ENCODE measurements at regions not wholly inside any gene's neighbourhood (a gene's known extent, or its start where the extent isn't known, plus 50 kb on each side); places are given as distances from the start of the nearest gene placed in this dataset.
"Not testable (repeated sequence)": the region's sequence is repeated elsewhere in the genome, so short reads cannot be mapped to it uniquely, and the experiment has no call there.

DNA sequence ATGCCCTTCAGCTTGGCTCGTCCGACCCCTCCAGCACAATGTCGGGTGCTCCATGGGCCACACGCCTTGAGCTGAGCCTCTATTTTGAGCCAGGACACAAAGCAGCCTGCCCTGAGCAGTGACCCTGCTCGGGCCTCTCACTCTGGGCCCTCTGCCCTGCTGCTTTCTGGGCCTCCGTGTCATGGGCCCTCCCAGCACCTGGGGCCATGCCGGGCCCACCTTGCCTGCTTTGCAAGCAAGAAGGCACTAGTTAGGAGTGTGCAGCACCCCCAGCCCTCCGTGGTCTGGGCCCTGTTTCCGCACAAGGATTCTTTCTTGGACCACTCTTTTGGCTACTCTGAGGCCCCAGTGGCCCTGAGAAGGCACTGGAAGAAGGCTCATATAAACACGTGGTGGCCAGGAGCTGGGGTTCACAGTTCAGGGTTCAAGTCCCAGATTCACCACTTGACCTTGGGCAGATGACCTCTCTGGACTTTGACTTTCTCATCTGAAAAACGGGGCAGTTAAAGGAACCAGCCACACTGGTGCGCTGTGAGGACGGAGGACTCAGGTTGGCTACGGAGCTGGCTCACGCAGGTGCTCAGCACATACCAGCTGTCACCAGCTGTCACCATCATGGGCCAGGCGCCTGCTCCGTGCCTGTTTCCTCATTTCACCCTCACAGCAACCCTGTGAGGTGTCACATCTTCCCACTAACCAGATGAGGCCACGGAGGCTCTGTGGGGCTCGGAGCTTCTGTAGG, 166.0 kb upstream of the GSE1 start:
- no peak for DNase-seq

DNA sequence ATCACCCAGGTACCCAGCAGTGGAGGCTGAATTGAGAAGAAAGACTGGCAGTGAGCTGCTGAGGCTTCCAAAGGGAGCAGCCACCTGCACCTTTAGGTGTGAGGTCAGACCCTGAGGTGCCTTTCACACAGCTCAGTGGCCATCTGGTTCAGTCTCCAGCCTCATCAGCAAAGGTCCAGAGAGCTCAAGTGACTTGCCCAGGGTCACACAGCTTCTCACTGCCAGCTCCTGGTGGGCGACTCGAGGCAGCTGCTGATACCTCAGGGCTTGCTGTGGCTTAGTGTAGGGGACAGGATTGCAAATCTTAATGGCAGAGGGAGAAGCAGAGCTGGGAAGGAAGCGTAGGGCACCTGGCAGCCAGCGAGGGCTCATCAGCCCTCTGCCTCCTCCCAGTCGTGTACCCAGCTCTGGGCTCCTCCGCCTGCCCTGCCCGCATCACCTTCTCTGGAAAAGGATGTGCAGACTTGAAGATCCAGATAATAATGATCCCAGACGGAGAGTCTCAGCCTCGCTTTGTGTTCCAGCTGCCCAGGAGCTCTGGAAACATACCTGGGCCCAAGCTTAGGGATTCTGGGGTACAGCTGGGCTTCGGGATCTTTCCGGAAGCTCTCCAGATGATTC, 165.3 kb upstream of the GSE1 start:
- DNase-seq: no peak

DNA sequence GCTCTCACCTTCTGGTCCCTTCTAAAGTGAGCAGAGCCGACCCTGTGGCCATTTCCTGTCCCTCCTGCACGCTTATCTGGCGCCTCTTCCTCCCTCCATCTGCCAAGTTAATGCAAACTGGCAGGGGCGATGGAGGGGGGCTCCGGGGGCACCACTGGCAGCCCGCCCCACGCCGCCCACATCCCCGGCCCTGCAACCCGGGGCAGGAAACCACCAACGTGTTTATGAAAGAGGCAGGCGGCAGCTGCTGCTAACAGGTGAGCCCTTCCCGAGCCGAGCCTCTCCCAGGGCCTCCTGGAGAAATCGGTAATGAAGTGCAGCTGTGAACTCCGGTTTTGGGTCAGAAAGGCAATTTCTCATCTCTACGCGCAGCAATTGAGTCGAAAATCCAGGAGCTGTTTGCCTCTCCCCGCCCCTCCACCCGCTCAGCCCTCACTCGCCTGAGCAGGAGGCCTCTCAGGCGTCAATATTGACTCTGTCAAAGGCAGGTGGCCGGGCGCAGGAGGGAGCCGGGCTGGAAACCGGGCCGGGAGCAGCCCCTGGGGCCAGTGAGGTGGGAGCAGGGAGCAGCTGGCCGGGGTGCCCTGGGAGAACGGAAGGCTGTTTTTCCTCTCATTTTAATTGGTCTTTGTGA, 164.4 kb upstream of the GSE1 start:
- DNase-seq: peak; percentile 58

DNA sequence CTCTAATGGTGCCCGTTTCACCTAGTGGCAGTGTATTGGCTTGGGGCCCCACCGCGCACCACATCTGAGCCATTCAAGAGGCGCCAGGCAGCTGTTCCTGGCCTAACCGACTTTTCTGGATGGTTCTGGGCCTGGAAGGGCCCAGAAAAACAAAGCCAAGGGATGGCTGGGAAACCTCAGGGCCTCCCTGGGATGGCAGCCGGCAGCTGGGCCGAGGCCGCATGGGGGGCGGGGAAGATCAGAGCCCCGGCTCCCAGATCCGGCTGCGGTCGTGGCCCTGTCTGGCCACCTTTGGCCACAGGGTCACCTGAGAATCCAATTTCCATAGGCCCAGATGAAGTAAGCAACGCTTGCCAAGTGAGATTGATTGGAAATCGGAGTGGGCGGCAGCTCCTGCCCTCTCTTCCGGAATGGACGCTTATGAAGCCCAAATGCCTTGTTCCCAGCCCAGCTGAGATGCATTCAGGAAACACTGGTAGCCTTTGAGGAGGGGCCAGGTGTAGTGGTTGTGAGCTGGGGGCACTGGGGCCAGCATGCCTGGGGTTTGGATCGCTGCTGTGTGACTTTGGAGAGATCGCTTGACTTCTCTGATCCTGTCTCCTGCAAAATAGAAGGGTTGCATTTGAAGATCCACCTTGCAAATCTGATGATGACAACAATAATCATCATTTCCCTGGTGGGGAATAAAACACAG, 163.8 kb upstream of the GSE1 start:
- no peak for DNase-seq

DNA sequence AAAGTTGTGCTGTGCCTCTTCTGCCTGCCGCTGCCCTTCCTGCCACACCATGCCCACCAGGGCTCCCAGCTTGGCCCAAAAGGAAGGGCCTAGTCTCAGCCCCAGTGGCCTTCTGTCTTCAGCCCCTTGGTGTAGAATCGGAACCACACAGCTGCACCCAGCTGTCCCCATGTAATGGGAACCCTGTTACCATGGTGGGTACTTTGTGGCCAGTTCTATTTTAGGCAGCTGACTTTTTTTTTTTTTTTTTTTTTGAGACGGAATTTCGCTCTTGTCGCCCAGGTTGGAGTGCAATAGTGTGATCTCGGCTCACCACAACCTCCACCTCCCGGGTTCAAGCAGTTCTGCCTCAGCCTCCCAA, 163.3 kb upstream of the GSE1 start:
- DNase-seq: no peak

DNA sequence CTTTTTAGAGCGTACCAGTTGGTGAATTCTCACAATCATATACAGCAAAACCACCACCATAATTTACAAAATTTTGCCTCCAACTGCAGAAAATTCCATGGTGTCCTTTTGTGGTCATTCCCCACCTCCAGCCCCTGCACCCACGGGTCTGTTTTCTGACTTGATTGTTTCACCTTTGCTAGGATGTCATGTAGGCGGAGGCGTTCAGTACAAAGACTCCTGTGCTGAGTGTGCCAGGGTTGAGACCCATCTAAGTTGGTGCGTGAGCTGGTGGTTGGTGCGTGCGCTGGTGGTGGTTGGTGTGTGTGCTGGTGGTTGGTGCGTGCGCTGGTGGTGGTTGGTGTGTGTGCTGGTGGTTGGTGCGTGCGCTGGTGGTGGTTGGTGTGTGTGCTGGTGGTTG, 162.0 kb upstream of the GSE1 start:
- DNase-seq: not testable (repeated sequence)

DNA sequence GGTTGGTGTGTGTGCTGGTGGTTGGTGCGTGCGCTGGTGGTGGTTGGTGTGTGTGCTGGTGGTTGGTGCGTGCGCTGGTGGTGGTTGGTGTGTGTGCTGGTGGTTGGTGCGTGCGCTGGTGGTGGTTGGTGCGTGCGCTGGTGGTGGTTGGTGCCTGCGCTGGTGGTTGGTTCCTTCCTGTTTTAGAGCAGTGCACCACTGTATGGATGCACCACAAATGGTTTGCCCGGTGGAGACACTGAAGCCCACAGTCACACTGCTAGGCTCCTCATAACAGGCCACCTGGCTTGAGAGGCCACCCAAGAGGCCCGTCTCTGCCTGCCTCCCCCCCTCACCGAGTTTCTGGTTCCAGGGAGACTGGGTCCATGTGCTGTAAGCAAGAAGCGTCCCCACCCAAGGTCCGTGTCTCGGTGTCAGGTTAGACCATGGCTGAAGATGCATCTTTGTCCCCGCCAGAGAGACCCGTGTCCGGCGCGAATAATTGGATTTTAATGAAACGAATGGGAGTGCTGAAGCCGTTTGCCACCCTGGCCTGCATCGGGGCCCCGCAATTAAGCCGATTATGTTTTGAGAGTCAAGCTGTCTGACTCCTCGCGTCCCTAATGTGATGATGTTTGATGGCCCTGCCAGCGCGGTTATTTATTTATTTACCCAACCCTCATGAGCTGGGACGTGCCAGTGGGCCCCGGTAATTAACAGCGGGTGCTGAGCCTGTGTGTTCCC, 161.3 kb upstream of the GSE1 start:
- DNase-seq: no peak

DNA sequence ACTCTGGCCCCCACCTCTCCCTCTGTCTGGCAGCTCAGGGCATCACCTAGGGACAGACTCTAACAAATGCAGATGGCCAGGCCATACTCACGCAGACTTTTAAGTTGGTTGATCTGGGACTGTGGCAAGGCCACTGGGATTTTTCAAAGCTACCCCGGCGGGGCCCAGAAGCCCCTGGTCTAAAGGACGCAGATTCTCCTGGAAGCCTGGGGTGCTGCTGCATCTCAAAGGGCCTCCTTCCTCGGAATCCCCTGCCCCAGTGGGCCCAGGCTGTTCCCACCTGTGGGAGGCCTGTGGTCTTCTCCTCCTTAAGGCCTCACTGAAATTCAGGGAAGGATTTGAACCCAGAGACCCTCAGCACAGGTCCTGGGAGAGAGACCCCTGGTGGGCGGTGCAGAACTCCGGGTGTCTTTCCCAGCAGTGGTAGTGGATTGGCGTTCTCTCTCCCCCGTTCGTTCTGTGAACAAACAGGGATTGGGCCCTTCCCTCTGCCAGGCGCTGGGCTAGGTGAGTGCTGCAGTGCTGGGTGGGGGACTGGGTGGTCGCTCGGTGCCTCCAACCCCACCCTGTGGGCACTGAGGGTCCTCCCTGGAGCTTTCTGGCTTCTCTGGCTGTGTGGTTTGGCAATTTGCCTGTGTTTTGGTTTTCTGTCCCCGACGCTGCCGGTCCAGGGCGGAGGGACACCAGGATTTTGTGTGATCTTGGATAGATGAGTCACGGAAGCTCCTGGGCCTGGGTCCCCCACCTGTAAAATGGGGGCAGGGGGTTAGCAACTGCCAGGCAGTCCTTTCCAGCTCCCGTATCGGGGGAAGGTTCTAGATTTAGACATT, 160.5 kb upstream of the GSE1 start:
- no peak for DNase-seq

DNA sequence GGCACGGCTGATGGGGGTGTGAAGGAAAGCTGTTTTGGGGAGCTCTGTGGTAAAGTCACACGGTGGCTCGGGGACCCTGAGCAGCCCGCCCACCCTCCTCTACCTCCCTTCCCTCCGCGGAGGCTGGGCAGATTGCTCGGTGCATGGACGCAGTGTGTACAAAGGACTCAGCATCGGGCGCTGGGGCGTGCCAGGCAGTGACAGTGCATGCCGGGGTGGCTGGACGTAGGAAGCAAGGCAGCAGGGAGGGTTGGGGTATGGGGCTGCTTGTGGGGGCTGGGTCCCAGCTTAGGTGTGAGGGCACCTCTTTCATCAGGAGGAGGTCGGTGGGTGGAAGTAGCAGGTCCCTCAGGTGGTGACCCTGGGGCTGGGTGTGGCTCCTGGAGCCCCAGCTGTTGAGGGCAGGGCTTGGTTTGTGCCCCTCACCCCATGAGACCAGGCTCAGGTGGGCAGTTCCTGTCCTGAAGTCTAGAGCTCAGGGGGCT, 159.9 kb upstream of the GSE1 start:
- no peak for DNase-seq

DNA sequence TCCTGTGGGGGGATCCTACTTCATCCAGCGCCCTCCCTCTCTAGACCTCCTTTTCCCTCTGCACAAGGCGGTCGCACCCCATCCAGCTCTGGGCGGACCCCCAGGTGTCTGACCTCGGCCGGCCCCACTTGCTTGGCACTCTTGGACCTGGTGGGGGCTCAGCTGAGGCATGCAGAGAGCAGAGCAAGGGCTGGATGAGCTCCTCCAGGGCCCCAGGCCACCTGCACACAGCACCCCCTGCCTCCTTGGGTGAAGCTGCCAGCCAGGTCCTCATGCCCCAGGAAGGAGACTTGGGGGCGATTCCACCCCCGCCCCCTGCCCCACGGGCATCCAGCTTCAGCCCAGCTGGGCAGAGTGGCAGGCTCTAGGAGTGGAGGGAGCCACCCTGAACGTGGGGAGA, 159.4 kb upstream of the GSE1 start:
- no peak for DNase-seq

DNA sequence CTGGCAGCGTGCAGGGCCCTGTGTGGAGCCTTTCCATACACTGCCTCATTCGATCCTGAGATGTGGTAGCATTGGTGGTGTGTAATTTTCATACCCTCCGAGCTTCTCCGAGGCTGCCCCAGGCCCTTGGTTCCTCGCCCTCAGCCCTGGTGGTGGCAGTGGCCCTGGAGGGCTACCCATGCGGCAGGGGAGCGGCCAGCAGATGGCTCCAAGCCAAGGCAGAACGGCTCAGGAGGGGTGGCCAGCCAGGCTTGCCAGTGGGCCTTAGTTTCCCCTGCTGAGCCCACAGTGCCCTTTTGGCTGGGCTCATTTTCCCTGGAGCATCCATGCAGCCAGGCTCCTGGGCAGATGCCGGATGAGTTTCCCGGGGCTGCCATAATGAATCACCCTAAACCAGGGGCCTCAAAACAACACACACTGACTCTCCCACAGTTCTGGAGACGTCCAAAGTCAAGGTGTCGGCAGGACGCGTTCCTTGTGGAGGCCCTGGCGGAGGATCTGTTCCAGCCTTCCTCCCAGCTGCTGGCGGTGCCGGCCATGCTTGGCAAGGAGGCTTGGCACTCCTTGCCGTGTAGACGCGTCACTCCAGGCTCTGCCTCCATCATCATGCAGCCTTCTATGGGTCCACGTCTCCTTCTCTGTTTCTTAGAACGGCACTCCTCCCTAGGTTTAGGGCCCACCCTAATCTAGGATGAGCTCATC, 158.8 kb upstream of the GSE1 start:
- DNase-seq: no peak

DNA sequence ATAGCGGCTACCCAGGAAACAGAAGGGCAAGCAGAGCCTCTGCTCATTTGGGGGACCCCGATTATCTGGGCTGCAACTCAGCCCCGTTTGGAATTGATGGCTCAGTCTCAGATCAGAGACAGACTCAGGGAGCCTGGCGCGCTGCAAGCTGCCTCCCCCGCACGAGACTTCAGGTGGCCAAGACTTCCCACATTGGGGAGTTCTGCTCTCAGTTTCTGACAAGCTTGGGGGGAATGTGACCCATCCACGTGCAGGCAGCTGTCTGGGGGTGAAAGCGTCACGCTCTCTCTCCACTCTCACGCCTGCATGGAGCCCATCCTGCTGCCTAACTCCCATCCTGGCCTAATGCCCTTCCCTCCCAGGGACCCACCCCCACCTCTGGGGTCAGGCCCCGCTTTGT, 157.6 kb upstream of the GSE1 start:
- DNase-seq: no peak

DNA sequence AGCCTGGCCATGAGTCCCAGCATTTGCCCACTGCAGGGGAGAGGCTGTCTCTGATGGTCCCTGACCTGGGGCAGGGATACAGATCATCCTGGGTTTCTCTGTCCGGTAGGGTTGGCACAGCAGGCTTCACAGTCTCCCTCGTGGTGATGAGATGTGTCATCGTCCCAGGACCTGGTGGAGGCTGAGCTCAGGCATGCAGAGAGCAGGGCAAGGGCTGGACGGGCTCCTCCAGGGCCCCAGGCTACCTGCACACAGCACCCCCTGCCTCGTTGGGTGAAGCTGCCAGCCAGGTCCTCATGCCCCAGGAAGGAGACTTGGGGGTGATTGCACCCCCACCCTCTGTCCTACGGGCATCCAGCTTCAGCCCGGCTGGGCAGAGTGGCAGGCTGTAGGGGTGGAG, 155.8 kb upstream of the GSE1 start:
- no peak for DNase-seq

DNA sequence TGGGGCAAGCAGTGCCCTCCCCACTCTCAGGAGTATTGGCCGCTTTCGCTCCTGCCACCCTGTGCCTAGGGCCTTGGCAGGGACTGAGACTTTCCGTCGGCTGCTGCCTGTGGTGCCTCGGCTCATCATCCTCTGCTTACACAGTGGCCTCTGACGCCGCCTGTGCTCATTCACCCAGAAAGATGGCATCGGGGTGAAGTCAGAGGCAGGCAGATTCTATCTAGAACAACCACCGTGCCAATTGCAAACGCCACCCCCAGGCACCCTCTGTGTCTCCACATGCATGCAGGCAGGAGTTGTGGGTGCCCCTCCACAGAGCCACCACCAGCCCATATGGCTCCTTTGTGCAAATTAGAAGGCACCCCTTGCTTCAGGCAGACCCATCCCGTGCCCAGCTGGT, 154.2 kb upstream of the GSE1 start:
- DNase-seq: no peak

DNA sequence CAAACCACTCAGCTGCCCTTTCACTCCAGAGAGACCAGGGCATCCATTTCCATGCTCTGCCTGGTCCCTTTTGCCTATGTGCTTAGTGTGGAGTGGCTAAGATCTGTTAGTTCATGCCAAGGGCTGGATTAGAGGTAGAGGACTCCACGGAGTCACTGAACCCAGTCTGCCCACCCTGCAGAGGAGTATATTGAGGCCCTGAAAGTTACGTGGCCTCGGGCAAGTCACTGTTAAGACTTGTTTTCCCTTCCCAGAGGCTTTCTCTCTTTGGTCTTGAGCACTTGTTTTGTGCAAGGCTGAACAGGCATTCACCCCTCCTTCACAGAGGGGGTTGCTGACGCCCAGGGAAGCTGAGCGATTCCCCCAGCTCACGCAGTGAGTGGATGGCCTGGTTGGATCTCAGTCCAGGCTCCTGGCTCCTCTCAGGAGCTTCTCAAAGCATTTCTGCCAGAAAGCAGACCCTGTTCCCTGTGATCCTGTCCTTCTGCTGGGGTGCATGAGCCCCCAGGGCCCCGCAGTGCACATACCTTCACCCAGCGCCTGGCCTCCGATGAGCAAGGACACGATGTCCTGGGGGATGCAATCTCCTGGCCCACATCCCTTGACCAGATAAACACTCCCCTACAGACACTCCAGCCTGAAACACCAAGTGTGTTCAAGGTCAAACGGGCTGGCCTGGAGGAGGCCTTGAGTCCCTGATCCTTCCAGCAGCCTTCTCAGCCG, 153.4 kb upstream of the GSE1 start:
- no peak for DNase-seq

DNA sequence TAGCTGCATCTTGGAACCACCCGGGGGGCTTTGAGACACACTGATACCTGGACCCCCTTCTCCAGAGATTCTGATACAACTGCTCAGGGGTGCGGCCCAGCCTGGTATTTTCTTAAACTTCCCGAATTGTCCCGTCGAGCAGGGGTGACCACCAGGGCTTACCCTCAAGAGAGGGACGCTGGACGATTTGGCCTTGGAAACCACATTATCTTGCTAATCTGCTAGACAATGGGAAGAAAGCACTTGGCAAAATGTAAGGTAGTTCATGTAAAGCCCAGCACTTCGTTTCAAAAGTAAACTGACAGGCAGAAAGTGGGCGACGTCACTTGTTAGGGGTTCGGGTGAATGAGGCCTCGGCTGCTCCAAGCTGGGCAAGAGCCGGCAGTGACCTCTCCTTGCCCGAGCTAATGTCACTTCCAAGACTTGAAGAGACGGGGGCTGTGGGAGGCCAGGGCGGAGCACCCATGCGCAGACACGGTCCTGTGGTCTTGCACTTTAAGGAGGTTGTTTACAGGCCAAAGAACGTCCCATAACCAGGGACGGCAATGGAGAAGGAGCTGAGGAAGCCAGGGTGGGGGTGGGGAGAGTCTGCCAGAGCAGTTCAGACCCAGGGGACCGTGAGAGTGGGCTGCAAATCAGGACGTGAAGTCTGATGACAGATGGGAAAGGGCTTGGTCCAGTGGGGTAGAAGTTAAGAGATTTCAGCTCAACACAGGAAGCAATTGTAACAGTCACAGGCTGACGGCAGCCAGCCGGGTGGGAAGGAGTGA, 152.7 kb upstream of the GSE1 start:
- DNase-seq: no peak

DNA sequence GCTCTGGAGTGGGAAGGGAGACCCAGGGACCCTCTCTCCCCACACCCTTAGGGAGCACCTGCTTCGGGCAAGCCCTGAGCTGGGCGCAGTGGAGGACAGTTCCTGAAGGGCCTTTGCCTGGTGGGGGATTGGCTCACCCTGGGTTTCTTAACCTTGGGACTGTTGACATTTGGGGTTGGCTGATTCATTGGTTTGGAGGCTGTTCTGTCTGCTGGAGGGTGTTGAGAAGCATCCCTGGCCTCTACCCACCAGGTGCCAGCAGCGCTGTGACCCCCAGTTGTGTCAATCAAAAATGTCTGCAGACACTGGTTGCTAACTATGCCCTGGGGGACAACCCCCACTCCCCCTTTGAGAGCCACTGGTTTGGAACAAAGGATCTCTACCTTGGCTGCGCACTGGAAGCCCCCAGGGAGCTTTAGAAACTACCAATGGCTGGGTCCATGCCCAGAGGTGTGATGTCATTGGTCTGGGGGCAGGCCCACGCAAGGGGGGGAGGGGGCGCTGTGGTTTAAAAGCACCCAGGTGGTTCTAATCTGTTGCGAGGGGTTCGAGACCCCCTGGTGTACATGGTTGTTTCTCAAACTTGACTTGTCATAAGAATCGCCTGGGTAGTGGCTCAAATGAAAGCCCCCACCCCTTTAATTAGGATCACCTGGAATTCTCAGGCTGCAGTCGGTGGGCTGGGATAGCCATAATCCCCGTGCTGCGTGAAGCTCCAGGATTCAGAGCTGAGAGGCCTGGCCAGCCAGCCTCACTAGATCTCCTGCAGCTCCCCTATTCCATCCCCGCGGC, 151.9 kb upstream of the GSE1 start:
- no peak for DNase-seq

DNA sequence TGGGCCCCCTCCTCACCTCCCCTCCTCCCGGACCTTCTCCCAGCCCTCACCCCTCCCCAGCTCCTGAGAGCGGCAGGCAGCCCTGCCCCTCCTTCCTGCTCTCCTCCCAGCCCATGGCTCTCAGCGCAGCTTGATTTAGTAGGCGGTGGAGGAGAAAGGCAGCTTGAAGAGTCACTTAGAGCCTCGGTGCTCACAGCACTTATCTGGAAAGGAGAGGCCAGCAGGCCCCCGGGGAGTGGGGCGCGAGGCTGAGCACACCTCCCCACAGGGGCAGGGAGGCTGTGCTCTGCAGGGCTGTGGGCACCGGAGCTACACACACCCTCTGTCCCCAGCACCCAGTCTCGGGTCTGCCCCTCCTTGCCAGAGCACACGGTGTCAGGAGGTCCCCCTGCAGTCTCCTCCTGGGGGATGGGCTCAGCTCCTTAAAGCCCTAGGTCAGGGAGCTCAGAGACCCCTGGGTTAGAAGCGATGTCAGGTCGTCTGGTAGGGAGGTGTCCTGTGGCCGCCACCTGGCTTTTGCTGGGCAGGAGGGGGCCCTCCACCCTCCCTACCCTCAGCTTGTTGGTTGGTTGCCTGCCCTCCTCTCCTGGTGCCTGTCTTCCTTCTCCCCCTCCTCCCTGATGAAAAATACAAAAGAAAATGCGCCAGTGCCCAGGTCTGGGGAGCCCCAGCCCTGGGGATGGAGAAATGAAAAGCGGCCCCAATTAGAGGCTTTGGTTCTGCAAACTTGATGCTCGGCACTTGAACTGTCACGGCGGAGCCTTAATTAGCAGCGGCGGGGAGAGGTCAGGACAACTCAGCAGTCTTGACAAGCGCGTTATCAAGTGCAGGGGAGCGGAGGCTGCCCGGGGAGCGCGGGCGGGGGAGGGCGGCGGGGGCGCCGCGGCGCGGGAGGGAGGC, 151.1 kb upstream of the GSE1 start:
- peak; percentile 39 for DNase-seq
